Thyroid gland (tissue), 4 donors: ENCODE measurements at regions not wholly inside any gene's neighbourhood (a gene's known extent, or its start where the extent isn't known, plus 50 kb on each side); places are given as distances from the start of the nearest gene placed in this dataset.
"Not testable (repeated sequence)": the region's sequence is repeated elsewhere in the genome, so short reads cannot be mapped to it uniquely, and the experiment has no call there.

Experiments used
- DNase-seq, 2 donors: peaks; one replicate each; pipeline ENCODE4 v3.0.0-alpha.2; 2019
- H3K27ac ChIP-seq, 3 donors: fragments of 200-600 bp; sonication (generic); 1 replicate in 2 of 3; 2 replicates in 1 of 3; pipeline ENCODE4 v1.5.1; 2016 to 2019; ENCODE audit warnings: mild to moderate bottlenecking in 1 of 3, moderate library complexity in 1 of 3
- H3K27me3 ChIP-seq: fragments of 200-600 bp; sonication (generic); one replicate; pipeline ENCODE4 v1.5.1; 2019
- H3K36me3 ChIP-seq, 2 donors: fragments of 200-600 bp; sonication (generic); one replicate each; pipeline ENCODE4 v1.5.1; 2016 to 2019
- H3K4me1 ChIP-seq, 2 donors: fragments of 200-600 bp; sonication (generic); one replicate each; pipeline ENCODE4 v1.5.1; 2017 to 2019
- H3K4me3 ChIP-seq, 3 donors: fragments of 200-600 bp; sonication (generic); replicated peaks in 1 of 3; 1 replicate in 2 of 3; 2 replicates in 1 of 3; pipeline ENCODE4 v1.5.1; 2016; ENCODE audit warnings: mild to moderate bottlenecking in 1 of 3
- H3K9me3 ChIP-seq: fragments of 200-600 bp; sonication (generic); one replicate; pipeline ENCODE4 v1.5.1; 2017
- CTCF ChIP-seq, 6 experiments: fragments of 200-600 bp in 3 of 6; fragments of 450-650 bp in 3 of 6; sonication (generic) in 3 of 6; IDR thresholded peaks; one replicate each; pipeline ENCODE4 v1.5.1; 2016 to 2019; ENCODE audit warnings: antibody characterized with exemption in 6 of 6, mild to moderate bottlenecking in 2 of 6, inconsistent platforms in 1 of 6, moderate library complexity in 1 of 6
- POLR2A ChIP-seq, 2 donors: fragments of 450-650 bp; IDR thresholded peaks; one replicate each; pipeline ENCODE4 v1.6.1; 2017; ENCODE audit warnings: antibody characterized with exemption in 2 of 2, mild to moderate bottlenecking in 2 of 2, moderate library complexity in 1 of 2
- WGBS, 2 donors: methylation state at CpG; one replicate each; pipeline ENCODE4 v1.1.5; 2017; 5-methylcytosine and 5-hydroxymethylcytosine counted together
- intact Hi-C: fragments of 100-400 bp; cut with DNase I; formaldehyde crosslinking; loops from one replicate; pipeline ENCODE4 v1.15.1; 2023

DNA sequence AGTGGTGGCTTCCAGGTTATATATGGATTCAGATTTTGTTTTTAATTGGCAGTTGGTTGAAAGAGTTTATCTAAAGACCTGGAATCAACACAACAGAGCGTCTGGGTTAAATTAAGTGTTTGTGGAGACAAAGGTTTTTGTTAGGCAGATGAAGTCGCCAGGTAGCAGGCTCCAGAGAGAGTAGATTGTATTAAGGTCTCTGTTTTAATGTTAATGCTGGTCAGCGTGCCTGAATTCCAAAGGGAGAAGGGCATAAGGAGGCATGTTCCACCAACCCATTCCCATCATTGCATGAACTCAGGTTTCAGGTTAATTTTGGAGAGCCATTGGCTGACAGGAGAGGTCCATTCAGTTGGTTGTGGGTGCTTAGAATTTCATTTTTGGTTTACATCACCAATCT, 744.1 kb upstream of the GJE1 start:
- no peak for DNase-seq
- intact Hi-C loops, result no loop called here
- Histone ChIP-seq H3K4me3 (no peak overlapping the region), H3K9me3 (no peaks in the 10 kb centered on the region), H3K27ac (no peak overlapping the region), H3K4me1 (no peaks in the 10 kb centered on the region), H3K27me3 (no peaks in the 10 kb centered on the region), H3K36me3 (no peaks in the 10 kb centered on the region)
- no peak for TF ChIP-seq POLR2A (IDR thresholded peaks at IDR 0.05)
- no peak for TF ChIP-seq CTCF (IDR thresholded peaks at IDR 0.05)
- WGBS, 2 donors, result 90 to 92% methylated on average over 3 of the region's 3 CpGs

DNA sequence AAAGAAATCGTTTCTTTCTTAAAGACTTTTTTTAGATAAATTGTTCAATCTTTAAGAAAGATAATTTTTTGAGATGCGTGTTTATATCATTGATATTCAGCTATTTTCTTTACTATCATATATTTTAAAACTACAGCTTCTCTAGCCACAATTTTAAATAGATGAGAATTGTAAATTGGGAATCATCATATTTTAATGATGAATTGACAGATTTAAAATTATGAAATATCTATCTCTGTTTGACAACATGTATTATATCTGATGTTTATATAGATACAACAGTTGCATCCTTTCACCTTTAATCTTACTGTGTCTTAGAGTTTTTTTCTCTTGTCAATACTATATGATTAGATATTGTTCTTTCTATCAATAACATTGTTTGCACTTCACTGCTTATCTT, 762.3 kb upstream of the GJE1 start:
- Histone ChIP-seq H3K4me1 (no peaks in the 10 kb centered on the region), H3K27ac (no peak overlapping the region), H3K36me3 (no peaks in the 10 kb centered on the region), H3K9me3 (no peaks in the 10 kb centered on the region), H3K27me3 (no peaks in the 10 kb centered on the region), H3K4me3 (no peak overlapping the region)
- 88 to 94% methylated on average over 2 of the region's 2 CpGs for WGBS, 2 donors
- TF ChIP-seq POLR2A (IDR thresholded peaks at IDR 0.05) (no peak), CTCF (IDR thresholded peaks at IDR 0.05) (no peak)
- DNase-seq, result no peak
- intact Hi-C loops, result no loop called here

GRCh38 chr6:141366796-141367195, 765.9 kb upstream of the GJE1 start:
- intact Hi-C loops, H3K9me3 ChIP-seq, H3K4me3 ChIP-seq, DNase-seq, H3K36me3 ChIP-seq, H3K27me3 ChIP-seq, H3K27ac ChIP-seq, H3K4me1 ChIP-seq: not testable (repeated sequence)
- 89 to 96% methylated on average over 1 of the region's 1 CpG for WGBS, 2 donors

- Histone ChIP-seq H3K27ac (no peak overlapping the region), H3K27me3 (no peaks in the 10 kb centered on the region), H3K36me3 (no peaks in the 10 kb centered on the region), H3K4me3 (no peak overlapping the region), H3K4me1 (no peaks in the 10 kb centered on the region), H3K9me3 (no peaks in the 10 kb centered on the region)
- intact Hi-C loops, result no loop called here
- no peak for DNase-seq
- 93 to 97% methylated on average over 3 of the region's 3 CpGs for WGBS, 2 donors
- TF ChIP-seq CTCF (IDR thresholded peaks at IDR 0.05) (no peak), POLR2A (IDR thresholded peaks at IDR 0.05) (no peak)
These were observed 768.0 kb upstream of the GJE1 start for GRCh38 chr6:141364694-141365093.

GRCh38 chr6:141364232-141364631, 768.5 kb upstream of the GJE1 start:
- intact Hi-C loops, result no loop called here
- H3K36me3 ChIP-seq, result no peaks in the 10 kb centered on the region
- H3K9me3 ChIP-seq, result no peaks in the 10 kb centered on the region
- 95 to 97% methylated on average over 2 of the region's 2 CpGs for WGBS, 2 donors
- no peak for TF ChIP-seq CTCF (IDR thresholded peaks at IDR 0.05)
- no peak for TF ChIP-seq POLR2A (IDR thresholded peaks at IDR 0.05)
- no peaks in the 10 kb centered on the region for H3K27me3 ChIP-seq
- H3K4me3 ChIP-seq, result no peak overlapping the region
- DNase-seq, result no peak
- H3K4me1 ChIP-seq, result no peaks in the 10 kb centered on the region
- no peak overlapping the region for H3K27ac ChIP-seq

- Histone ChIP-seq H3K4me1 (no peaks in the 10 kb centered on the region), H3K27ac (no peak overlapping the region), H3K9me3 (no peaks in the 10 kb centered on the region), H3K27me3 (no peaks in the 10 kb centered on the region), H3K36me3 (no peaks in the 10 kb centered on the region), H3K4me3 (no peak overlapping the region)
- intact Hi-C loops, result no loop called here
- TF ChIP-seq CTCF (IDR thresholded peaks at IDR 0.05) (no peak), POLR2A (IDR thresholded peaks at IDR 0.05) (no peak)
- WGBS, 2 donors, result 85 to 92% methylated on average over 1 of the region's 1 CpG
- DNase-seq, result no peak
These were observed 771.2 kb upstream of the GJE1 start for GRCh38 chr6:141361559-141361958.
